ENCODE measurements at regions not wholly inside any gene's neighbourhood (a gene's known extent, or its start where the extent isn't known, plus 50 kb on each side); places are given as distances from the start of the nearest gene placed in this dataset.

DNA sequence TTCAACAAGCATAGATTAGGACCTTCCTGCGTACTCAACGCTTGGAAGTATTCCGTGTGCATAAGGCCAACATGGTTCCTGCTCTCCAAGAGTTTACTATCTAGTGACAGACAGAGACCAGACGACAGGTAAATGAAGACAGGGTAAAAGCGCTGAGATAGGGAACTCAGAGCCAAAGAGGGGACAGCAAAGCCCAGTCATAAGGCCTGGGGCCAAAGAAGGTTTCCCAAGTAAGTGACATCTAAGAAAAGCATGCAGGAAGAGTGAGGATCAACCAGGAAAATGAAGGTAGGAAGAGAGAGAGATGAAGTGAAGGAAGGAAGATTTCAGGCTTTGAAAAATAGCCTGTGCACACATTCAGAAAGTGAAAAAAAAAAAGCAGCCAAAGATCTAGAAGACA is 76.9 kb upstream of the CDH20 start:
- TF ChIP-seq POLR2A (IDR thresholded peaks at IDR 0.05) = no peak
- TF ChIP-seq, protein P1, sequence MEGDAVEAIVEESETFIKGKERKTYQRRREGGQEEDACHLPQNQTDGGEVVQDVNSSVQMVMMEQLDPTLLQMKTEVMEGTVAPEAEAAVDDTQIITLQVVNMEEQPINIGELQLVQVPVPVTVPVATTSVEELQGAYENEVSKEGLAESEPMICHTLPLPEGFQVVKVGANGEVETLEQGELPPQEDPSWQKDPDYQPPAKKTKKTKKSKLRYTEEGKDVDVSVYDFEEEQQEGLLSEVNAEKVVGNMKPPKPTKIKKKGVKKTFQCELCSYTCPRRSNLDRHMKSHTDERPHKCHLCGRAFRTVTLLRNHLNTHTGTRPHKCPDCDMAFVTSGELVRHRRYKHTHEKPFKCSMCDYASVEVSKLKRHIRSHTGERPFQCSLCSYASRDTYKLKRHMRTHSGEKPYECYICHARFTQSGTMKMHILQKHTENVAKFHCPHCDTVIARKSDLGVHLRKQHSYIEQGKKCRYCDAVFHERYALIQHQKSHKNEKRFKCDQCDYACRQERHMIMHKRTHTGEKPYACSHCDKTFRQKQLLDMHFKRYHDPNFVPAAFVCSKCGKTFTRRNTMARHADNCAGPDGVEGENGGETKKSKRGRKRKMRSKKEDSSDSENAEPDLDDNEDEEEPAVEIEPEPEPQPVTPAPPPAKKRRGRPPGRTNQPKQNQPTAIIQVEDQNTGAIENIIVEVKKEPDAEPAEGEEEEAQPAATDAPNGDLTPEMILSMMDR (IDR thresholded peaks at IDR 0.05) = no peak
